HG03097 (cell line): ENCODE measurements at regions not wholly inside any gene's neighbourhood (a gene's known extent, or its start where the extent isn't known, plus 50 kb on each side); places are given as distances from the start of the nearest gene placed in this dataset.

Experiments
- ATAC-seq: cut with Tn5 transposase; IDR thresholded peaks from one replicate; pipeline ENCODE4 v1.9.1; 2021; ENCODE audit not compliant: unreplicated experiment, low FRiP score

- ATAC-seq, result no peak
These were observed 281.0 kb upstream of the DAB1 start for GRCh38 chr1:57704811-57705210.

- ATAC-seq, result no peak
These were observed 280.4 kb upstream of the DAB1 start for GRCh38 chr1:57704231-57704630.

GRCh38 chr1:57696904-57697303, 273.0 kb upstream of the DAB1 start:
- ATAC-seq, result no peak

GRCh38 chr1:57696043-57696442, 272.2 kb upstream of the DAB1 start:
- no peak for ATAC-seq

- ATAC-seq, result no peak
These were observed 262.4 kb upstream of the DAB1 start for GRCh38 chr1:57686306-57686705.

- ATAC-seq, result no peak
These were observed 259.4 kb upstream of the DAB1 start for GRCh38 chr1:57683037-57683942.

- no peak for ATAC-seq
These were observed 254.3 kb upstream of the DAB1 start for GRCh38 chr1:57678138-57678537.

GRCh38 chr1:57675776-57676175, 251.9 kb upstream of the DAB1 start:
- no peak for ATAC-seq

- no peak for ATAC-seq
These were observed 250.9 kb upstream of the DAB1 start for GRCh38 chr1:57674801-57675200.

GRCh38 chr1:57672346-57673140, 248.7 kb upstream of the DAB1 start:
- ATAC-seq, result no peak

GRCh38 chr1:57671750-57672149, 247.9 kb upstream of the DAB1 start:
- ATAC-seq, result no peak

GRCh38 chr1:57659804-57660203, 235.9 kb upstream of the DAB1 start:
- ATAC-seq, result no peak

GRCh38 chr1:57655161-57655560, 231.3 kb upstream of the DAB1 start:
- no peak for ATAC-seq

GRCh38 chr1:57644667-57645066, 220.8 kb upstream of the DAB1 start:
- no peak for ATAC-seq

- no peak for ATAC-seq
These were observed 214.4 kb upstream of the DAB1 start for GRCh38 chr1:57638239-57638638.

GRCh38 chr1:57637155-57637554, 213.3 kb upstream of the DAB1 start:
- no peak for ATAC-seq

GRCh38 chr1:57633881-57634280, 210.0 kb upstream of the DAB1 start:
- ATAC-seq, result no peak

GRCh38 chr1:57633056-57633455, 209.2 kb upstream of the DAB1 start:
- ATAC-seq, result no peak

- ATAC-seq, result no peak
These were observed 208.5 kb upstream of the DAB1 start for GRCh38 chr1:57632401-57632800.

- no peak for ATAC-seq
These were observed 203.8 kb upstream of the DAB1 start for GRCh38 chr1:57627612-57628011.

GRCh38 chr1:57623791-57624538, 200.1 kb upstream of the DAB1 start:
- ATAC-seq, result no peak
